PFSK-1 (cell line): ENCODE measurements at regions not wholly inside any gene's neighbourhood (a gene's known extent, or its start where the extent isn't known, plus 50 kb on each side); places are given as distances from the start of the nearest gene placed in this dataset.

ENCODE experiments used
- POLR2AphosphoS5 ChIP-seq: IDR thresholded peaks from 2 replicates; pipeline ENCODE4 v1.6.1; 2012; ENCODE audit warnings: low read depth, mild to moderate bottlenecking, control low read depth, low read length, moderate library complexity
- REST ChIP-seq, 2 experiments: IDR thresholded peaks; 2 replicates each; pipeline versions ENCODE4 v1.6.1 to v1.8.0; 2011 to 2012; ENCODE audit warnings: low read depth in 2 of 2, low read length in 2 of 2, control low read depth in 1 of 2, inconsistent platforms in 1 of 2, mild to moderate bottlenecking in 1 of 2, moderate library complexity in 1 of 2; ENCODE audit not compliant: insufficient read depth in 1 of 2
- SIN3A ChIP-seq: IDR thresholded peaks from 2 replicates; pipeline ENCODE4 v1.6.1; 2012; ENCODE audit warnings: mild to moderate bottlenecking, low read length, moderate library complexity, borderline replicate concordance; ENCODE audit not compliant: insufficient read depth
- TAF1 ChIP-seq: IDR thresholded peaks from 2 replicates; pipeline ENCODE4 v1.6.1; 2012; ENCODE audit warnings: low read length, control low read depth, borderline replicate concordance; ENCODE audit not compliant: insufficient read depth

- TF ChIP-seq POLR2AphosphoS5 (no peak), SIN3A (no peak), REST (IDR thresholded peaks at IDR 0.05; ENCODE audit: insufficient read depth in 1 of 2, low read depth in 2 of 2, low read length in 2 of 2) (no peak), TAF1 (no peak)
Measured at GRCh38 chr10:2214805-2215204, 477.5 kb upstream of the ADARB2 start.
